ENCODE measurements at regions not wholly inside any gene's neighbourhood (a gene's known extent, or its start where the extent isn't known, plus 50 kb on each side); places are given as distances from the start of the nearest gene placed in this dataset.

DNA sequence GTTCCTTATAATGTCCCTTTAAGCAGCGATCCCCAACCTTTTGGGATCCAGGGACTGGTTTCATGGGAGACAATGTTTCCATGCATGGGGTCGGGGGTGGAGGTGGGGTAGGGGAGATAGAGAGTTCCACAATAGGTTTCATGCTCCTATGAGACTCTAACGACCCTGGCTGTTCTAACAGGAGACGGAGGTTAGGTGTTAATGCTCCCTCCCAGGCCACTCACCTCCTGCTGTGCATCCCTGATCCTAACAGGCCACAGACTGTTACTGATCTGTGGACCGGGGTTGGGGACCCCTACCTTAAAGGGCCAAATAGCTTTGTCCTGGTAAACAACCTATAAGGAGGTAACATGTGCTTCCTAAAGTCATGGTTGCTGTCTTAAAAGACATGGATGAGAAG lies 602.5 kb upstream of the RGMB start:
- Histone ChIP-seq H3K18ac (ENCODE audit: extremely low read depth, low read length) (no peak overlapping the region), H4K20me1 (replicated peaks in 1 of 2; ENCODE audit: control insufficient read depth in 1 of 2, insufficient read depth in 2 of 2, low read length in 2 of 2) (no peaks in the 10 kb centered on the region), H3K9ac (replicated peaks in 1 of 4; ENCODE audit: extremely low read depth in 1 of 4, low read depth in 3 of 4, low read length in 3 of 4) (no peak overlapping the region), H4K91ac (replicated peaks; ENCODE audit: insufficient read length, low read length) (no peak overlapping the region), H3K4me3 (ENCODE audit: extremely low read depth in 1 of 4, insufficient read depth in 2 of 4, low read depth in 3 of 4, low read length in 4 of 4) (no peak overlapping the region), H3K23ac (ENCODE audit: insufficient read length) (no peak overlapping the region), H3K4me1 (replicated peaks in 1 of 4; ENCODE audit: control insufficient read depth in 3 of 4, insufficient read depth in 4 of 4, low read length in 3 of 4) (no peaks in the 10 kb centered on the region), H2AK5ac (ENCODE audit: low read depth, low read length) (no peak overlapping the region), H3K4ac (replicated peaks; ENCODE audit: insufficient read length, low read depth, low read length) (no peak overlapping the region), H3K27ac (ENCODE audit: low read depth, low read length) (no peak overlapping the region), H3K9me3 (ENCODE audit: insufficient read depth in 2 of 2, low read depth in 1 of 2, low read length in 1 of 2) (no peaks in the 10 kb centered on the region), H2AFZ (ENCODE audit: low read length) (no peak overlapping the region), H3K56ac (replicated peaks; ENCODE audit: insufficient read length, low read depth, low read length) (no peak overlapping the region), H3K23me2 (ENCODE audit: low read depth, low read length) (no peaks in the 10 kb centered on the region), H2BK5ac (ENCODE audit: low read depth, low read length) (no peak overlapping the region), H3K79me2 (ENCODE audit: control insufficient read depth in 1 of 2, insufficient read depth in 2 of 2, low read length in 2 of 2) (no peaks in the 10 kb centered on the region), H3K79me1 (ENCODE audit: low read depth, low read length) (no peaks in the 10 kb centered on the region), H4K5ac (ENCODE audit: insufficient read length, low read depth, low read length) (no peak overlapping the region), H3K4me2 (ENCODE audit: insufficient read depth in 1 of 2, low read depth in 2 of 2, low read length in 2 of 2) (no peak overlapping the region; a peak in 1 of 4 replicates), H2BK20ac (ENCODE audit: low read length) (no peak overlapping the region), H2BK15ac (ENCODE audit: low read length) (no peak overlapping the region), H2BK12ac (ENCODE audit: low read depth, low read length) (no peak overlapping the region), H3K14ac (ENCODE audit: insufficient read length) (no peak overlapping the region), H4K8ac (ENCODE audit: extremely low read depth, insufficient read depth, low read length) (no peak overlapping the region), H2BK120ac (replicated peaks; ENCODE audit: low read depth, low read length) (no peak overlapping the region), H3K36me3 (ENCODE audit: control insufficient read depth in 2 of 4, insufficient read depth in 4 of 4, low read length in 3 of 4) (no peaks in the 10 kb centered on the region), H3K27me3 (replicated peaks in 1 of 4; ENCODE audit: control insufficient read depth in 3 of 4, extremely low read depth in 1 of 4, insufficient read depth in 3 of 4, low read length in 3 of 4) (no peaks in the 10 kb centered on the region)
- ChIA-PET POLR2A (ENCODE audit: partially characterized antibody) (no interaction called here), CTCF (ENCODE audit: partially characterized antibody) (no interaction called here)
- DNase-seq (ENCODE audit: low read depth in 1 of 2, low spot score in 2 of 2): no peak
- no peak for FAIRE-seq
- 81% methylated on average over 5 of the region's 5 CpGs; no CpG with 5 or more reads in 1 of the 2 experiments for WGBS, 2 experiments (ENCODE audit: extremely low coverage in 1 of 2, insufficient coverage in 1 of 2, insufficient read length in 1 of 2, insufficient replicate concordance in 2 of 2, low coverage in 1 of 2, low lambda C conversion rate in 2 of 2, missing lambda C conversion rate in 1 of 2)
- TF ChIP-seq SP2 (IDR thresholded peaks at IDR 0.05; ENCODE audit: low read length) (no peak), KDM5A (IDR thresholded peaks at IDR 0.05; ENCODE audit: low read length) (no peak), YY1 (IDR thresholded peaks at IDR 0.05; ENCODE audit: low read depth, low read length) (no peak), SP4 (IDR thresholded peaks at IDR 0.05; ENCODE audit: low read length) (no peak), HDAC2 (IDR thresholded peaks at IDR 0.05; ENCODE audit: borderline replicate concordance in 1 of 2, low read depth in 2 of 2, low read length in 2 of 2) (no peak), BACH1 (IDR thresholded peaks at IDR 0.05; ENCODE audit: low read length) (no peak), FOSL1 (IDR thresholded peaks at IDR 0.05; ENCODE audit: insufficient read depth, low read depth, low read length) (no peak)
- TF ChIP-seq, protein P1, sequence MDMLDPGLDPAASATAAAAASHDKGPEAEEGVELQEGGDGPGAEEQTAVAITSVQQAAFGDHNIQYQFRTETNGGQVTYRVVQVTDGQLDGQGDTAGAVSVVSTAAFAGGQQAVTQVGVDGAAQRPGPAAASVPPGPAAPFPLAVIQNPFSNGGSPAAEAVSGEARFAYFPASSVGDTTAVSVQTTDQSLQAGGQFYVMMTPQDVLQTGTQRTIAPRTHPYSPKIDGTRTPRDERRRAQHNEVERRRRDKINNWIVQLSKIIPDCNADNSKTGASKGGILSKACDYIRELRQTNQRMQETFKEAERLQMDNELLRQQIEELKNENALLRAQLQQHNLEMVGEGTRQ (IDR thresholded peaks at IDR 0.05; ENCODE audit: low read length): no peak

All from H1 (cell line).